ENCODE measurements at regions not wholly inside any gene's neighbourhood (a gene's known extent, or its start where the extent isn't known, plus 50 kb on each side); places are given as distances from the start of the nearest gene placed in this dataset.

- DNase-seq: no peak
Observed at GRCh38 chr13:85662186-85662585, 137.0 kb downstream of the SLITRK6 start.

- DNase-seq: peak; percentile 54
Observed at GRCh38 chr13:85661675-85662074, 137.5 kb downstream of the SLITRK6 start.

- DNase-seq: no peak
Observed at GRCh38 chr13:85659493-85659892, 139.7 kb downstream of the SLITRK6 start.

GRCh38 chr13:85657942-85658341 lies 141.3 kb downstream of the SLITRK6 start:
- DNase-seq: no peak

- no peak for DNase-seq
Observed at GRCh38 chr13:85655040-85655439, 144.2 kb downstream of the SLITRK6 start.

GRCh38 chr13:85654227-85654626 lies 145.0 kb downstream of the SLITRK6 start:
- DNase-seq: no peak

- no peak for DNase-seq
Observed at GRCh38 chr13:85653681-85654080, 145.5 kb downstream of the SLITRK6 start.

GRCh38 chr13:85652491-85652890 lies 146.7 kb downstream of the SLITRK6 start:
- DNase-seq: no peak

- DNase-seq: no peak
Observed at GRCh38 chr13:85651440-85651839, 147.8 kb downstream of the SLITRK6 start.

GRCh38 chr13:85650613-85651012 lies 148.6 kb downstream of the SLITRK6 start:
- no peak for DNase-seq

- no peak for DNase-seq
Observed at GRCh38 chr13:85640727-85641126, 158.5 kb downstream of the SLITRK6 start.

GRCh38 chr13:85638815-85639393 lies 160.3 kb downstream of the SLITRK6 start:
- DNase-seq: no peak

- DNase-seq: no peak
Observed at GRCh38 chr13:85638265-85638664, 161.0 kb downstream of the SLITRK6 start.

GRCh38 chr13:85632526-85633195 lies 166.6 kb downstream of the SLITRK6 start:
- DNase-seq: no peak

- no peak for DNase-seq
Observed at GRCh38 chr13:85631801-85632200, 167.4 kb downstream of the SLITRK6 start.

GRCh38 chr13:85626603-85627002 lies 172.6 kb downstream of the SLITRK6 start:
- DNase-seq: no peak

- no peak for DNase-seq
Observed at GRCh38 chr13:85619321-85619720, 179.9 kb downstream of the SLITRK6 start.

GRCh38 chr13:85618521-85618920 lies 180.7 kb downstream of the SLITRK6 start:
- no peak for DNase-seq

GRCh38 chr13:85616275-85616674 lies 182.9 kb downstream of the SLITRK6 start:
- no peak for DNase-seq

GRCh38 chr13:85615031-85615430 lies 184.2 kb downstream of the SLITRK6 start:
- DNase-seq: no peak

- no peak for DNase-seq
Observed at GRCh38 chr13:85610024-85610423, 189.2 kb downstream of the SLITRK6 start.

GRCh38 chr13:85608255-85608829 lies 190.9 kb downstream of the SLITRK6 start:
- DNase-seq: no peak

- DNase-seq: no peak
Observed at GRCh38 chr13:85603735-85604134, 195.5 kb downstream of the SLITRK6 start.

- no peak for DNase-seq
Observed at GRCh38 chr13:85601526-85601925, 197.7 kb downstream of the SLITRK6 start.
